Astrocyte of the spinal cord (primary cell): ENCODE measurements at regions not wholly inside any gene's neighbourhood (a gene's known extent, or its start where the extent isn't known, plus 50 kb on each side); places are given as distances from the start of the nearest gene placed in this dataset.

Experiments
- DNase-seq: peaks from one replicate; pipeline ENCODE4 v3.0.0; 2011; ENCODE audit warnings: low read depth, low spot score
- H3K4me3 ChIP-seq: 2 replicates; pipeline ENCODE4 v1.5.1; 2011; ENCODE audit warnings: low read depth, mild to moderate bottlenecking, low read length, moderate library complexity
- CTCF ChIP-seq: IDR thresholded peaks from 2 replicates; pipeline ENCODE4 v1.5.1; 2012; ENCODE audit warnings: low read depth, mild to moderate bottlenecking, low read length, inconsistent platforms
- in situ Hi-C: cut with HindIII; loops from 2 replicates; pipeline ENCODE4 v1.10.0; 2017; ENCODE audit warnings: low sequenced_read_pairs

GRCh38 chr15:81562986-81563385 is 189.0 kb upstream of the TMC3 start:
- in situ Hi-C loops = no loop called here
- no peak for TF ChIP-seq CTCF

GRCh38 chr15:81560405-81560804 is 186.4 kb upstream of the TMC3 start:
- DNase-seq = no peak
- in situ Hi-C loops = no loop called here
- no peak for TF ChIP-seq CTCF
- no peak overlapping the region for H3K4me3 ChIP-seq

More at GRCh38 chr15:81562986-81563385, 189.0 kb upstream of the TMC3 start:
- no peak overlapping the region for H3K4me3 ChIP-seq
- DNase-seq = no peak

- no peak for TF ChIP-seq CTCF
- DNase-seq = no peak
- no peak overlapping the region for H3K4me3 ChIP-seq
- in situ Hi-C loops = no loop called here
Measured at GRCh38 chr15:81558056-81558455, 184.0 kb upstream of the TMC3 start.

GRCh38 chr15:81555346-81555745 is 181.3 kb upstream of the TMC3 start:
- no peak for DNase-seq
- no peak for TF ChIP-seq CTCF
- in situ Hi-C loops = no loop called here
- no peak overlapping the region for H3K4me3 ChIP-seq

GRCh38 chr15:81548365-81549130 is 174.5 kb upstream of the TMC3 start:
- in situ Hi-C loops = no loop called here
- DNase-seq = no peak
- H3K4me3 ChIP-seq = no peak overlapping the region
- TF ChIP-seq CTCF = no peak

GRCh38 chr15:81547521-81548132 is 173.6 kb upstream of the TMC3 start:
- in situ Hi-C loops = no loop called here
- no peak overlapping the region for H3K4me3 ChIP-seq
- no peak for TF ChIP-seq CTCF
- DNase-seq = no peak
